WERI-Rb-1 (cell line): ENCODE measurements at regions not wholly inside any gene's neighbourhood (a gene's known extent, or its start where the extent isn't known, plus 50 kb on each side); places are given as distances from the start of the nearest gene placed in this dataset.

ENCODE experiments used
- DNase-seq: peaks from one replicate; pipeline ENCODE4 v3.0.0-alpha.2; 2020
- H3K27ac ChIP-seq: fragments of 250-450 bp; sonication (Bioruptor Pico); 2 replicates; pipeline ENCODE4 v1.5.1; 2020; ENCODE audit warnings: mild to moderate bottlenecking, moderate library complexity
- H3K27me3 ChIP-seq: fragments of 250-450 bp; sonication (Bioruptor Pico); 2 replicates; pipeline ENCODE4 v1.5.1; 2021; ENCODE audit warnings: mild to moderate bottlenecking, low read depth, moderate library complexity; ENCODE audit not compliant: insufficient read depth, severe bottlenecking
- H3K36me3 ChIP-seq: fragments of 250-450 bp; sonication (Bioruptor Pico); 2 replicates; pipeline ENCODE4 v1.5.1; 2020; ENCODE audit warnings: mild to moderate bottlenecking, moderate library complexity
- H3K4me3 ChIP-seq: 2 replicates; pipeline ENCODE4 v1.5.1; 2011; ENCODE audit warnings: low read depth, mild to moderate bottlenecking, control low read depth, low read length
- H3K9me3 ChIP-seq: fragments of 250-450 bp; sonication (Bioruptor Pico); 2 replicates; pipeline ENCODE4 v1.5.1; 2021; ENCODE audit warnings: mild to moderate bottlenecking, moderate library complexity; ENCODE audit not compliant: severe bottlenecking
- TF ChIP-seq, protein P1 (sequence below): IDR thresholded peaks from 2 replicates; pipeline ENCODE4 v1.5.1; 2011; ENCODE audit warnings: low read depth, mild to moderate bottlenecking, control low read depth, inconsistent platforms, low read length

DNA sequence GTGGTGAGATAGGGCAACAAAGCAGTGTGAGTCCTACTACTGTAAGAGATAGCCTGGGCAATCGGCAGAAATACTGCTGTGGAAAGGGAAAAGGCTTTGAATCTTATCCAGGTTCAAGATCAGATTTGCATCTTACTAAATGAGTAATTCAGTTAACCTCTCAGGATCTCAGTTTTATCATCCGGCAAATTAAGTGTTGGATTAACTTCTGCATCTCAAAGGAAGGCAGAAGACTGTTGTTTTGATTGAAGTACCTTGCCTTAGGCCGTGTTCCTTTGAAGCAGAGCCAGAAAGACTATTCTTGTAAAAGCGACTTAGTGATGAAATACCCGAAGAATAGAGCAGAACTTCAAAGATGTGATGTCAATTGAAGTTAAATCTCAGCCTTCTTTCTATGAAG lies 612.9 kb upstream of the USP24 start:
- H3K4me3 ChIP-seq: no peak overlapping the region
- TF ChIP-seq, protein P1, sequence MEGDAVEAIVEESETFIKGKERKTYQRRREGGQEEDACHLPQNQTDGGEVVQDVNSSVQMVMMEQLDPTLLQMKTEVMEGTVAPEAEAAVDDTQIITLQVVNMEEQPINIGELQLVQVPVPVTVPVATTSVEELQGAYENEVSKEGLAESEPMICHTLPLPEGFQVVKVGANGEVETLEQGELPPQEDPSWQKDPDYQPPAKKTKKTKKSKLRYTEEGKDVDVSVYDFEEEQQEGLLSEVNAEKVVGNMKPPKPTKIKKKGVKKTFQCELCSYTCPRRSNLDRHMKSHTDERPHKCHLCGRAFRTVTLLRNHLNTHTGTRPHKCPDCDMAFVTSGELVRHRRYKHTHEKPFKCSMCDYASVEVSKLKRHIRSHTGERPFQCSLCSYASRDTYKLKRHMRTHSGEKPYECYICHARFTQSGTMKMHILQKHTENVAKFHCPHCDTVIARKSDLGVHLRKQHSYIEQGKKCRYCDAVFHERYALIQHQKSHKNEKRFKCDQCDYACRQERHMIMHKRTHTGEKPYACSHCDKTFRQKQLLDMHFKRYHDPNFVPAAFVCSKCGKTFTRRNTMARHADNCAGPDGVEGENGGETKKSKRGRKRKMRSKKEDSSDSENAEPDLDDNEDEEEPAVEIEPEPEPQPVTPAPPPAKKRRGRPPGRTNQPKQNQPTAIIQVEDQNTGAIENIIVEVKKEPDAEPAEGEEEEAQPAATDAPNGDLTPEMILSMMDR: no peak
- no peak for DNase-seq
- H3K27me3 ChIP-seq: no peaks in the 10 kb centered on the region
- H3K36me3 ChIP-seq: no peaks in the 10 kb centered on the region
- no peaks in the 10 kb centered on the region for H3K9me3 ChIP-seq
- no peak overlapping the region for H3K27ac ChIP-seq

DNA sequence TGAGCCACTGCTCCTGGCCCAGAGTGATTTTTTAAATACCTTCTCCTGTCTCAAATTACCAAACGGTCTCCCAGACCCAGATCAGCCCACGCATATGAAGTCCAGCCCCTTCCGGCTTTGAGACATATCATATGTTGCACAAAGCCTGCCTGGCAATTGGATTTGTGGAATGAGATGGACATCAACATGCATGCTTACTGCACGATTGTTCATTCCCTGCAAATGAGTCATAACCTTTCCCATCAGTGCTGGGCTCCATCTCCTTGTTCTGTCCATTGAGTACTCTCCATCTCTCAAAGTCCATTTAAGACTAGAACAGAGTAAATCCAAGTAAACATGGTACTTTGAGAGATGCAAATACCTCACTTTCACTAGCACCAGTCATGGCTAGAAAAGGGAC lies 612.2 kb upstream of the USP24 start:
- H3K27ac ChIP-seq: no peak overlapping the region
- TF ChIP-seq, protein P1: no peak
- no peak for DNase-seq
- H3K36me3 ChIP-seq: no peaks in the 10 kb centered on the region
- no peaks in the 10 kb centered on the region for H3K9me3 ChIP-seq
- no peak overlapping the region for H3K4me3 ChIP-seq
- H3K27me3 ChIP-seq: no peaks in the 10 kb centered on the region

DNA sequence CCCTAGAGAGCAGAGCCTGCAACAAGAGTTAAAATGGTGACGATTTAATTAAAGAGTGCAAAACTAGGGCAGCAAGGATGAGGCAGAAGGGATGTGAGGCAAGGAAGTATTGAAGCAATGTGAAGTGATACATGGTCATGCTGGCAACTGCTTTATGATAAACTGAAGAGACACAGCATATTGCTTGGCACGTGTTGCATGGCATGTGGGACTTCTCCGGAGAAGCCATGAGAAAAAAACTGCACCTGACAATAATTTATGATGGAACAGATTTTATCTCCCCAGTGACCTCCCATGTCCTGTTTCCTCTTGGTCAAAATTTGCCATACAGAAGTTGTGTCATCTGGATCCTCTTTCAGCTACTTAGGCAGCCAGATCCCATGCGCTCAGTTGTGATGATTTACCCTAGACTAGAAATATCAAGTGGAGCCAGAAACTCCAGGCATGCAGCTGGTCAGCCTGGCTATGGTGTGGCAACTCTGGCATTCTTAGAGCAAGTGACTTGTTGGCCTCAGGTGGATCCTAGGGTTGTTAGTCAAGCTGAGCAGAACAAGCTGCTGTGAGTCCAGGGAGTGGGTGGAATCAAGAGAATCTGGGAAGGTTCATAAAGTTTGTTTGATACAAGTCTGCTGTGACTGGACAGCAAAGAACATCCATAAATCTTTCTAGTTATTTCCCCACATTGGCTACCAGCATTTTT lies 611.4 kb upstream of the USP24 start:
- no peaks in the 10 kb centered on the region for H3K36me3 ChIP-seq
- no peaks in the 10 kb centered on the region for H3K27me3 ChIP-seq
- no peak overlapping the region for H3K4me3 ChIP-seq
- no peak for DNase-seq
- H3K9me3 ChIP-seq: no peaks in the 10 kb centered on the region
- H3K27ac ChIP-seq: no peak overlapping the region
- TF ChIP-seq, protein P1: no peak

DNA sequence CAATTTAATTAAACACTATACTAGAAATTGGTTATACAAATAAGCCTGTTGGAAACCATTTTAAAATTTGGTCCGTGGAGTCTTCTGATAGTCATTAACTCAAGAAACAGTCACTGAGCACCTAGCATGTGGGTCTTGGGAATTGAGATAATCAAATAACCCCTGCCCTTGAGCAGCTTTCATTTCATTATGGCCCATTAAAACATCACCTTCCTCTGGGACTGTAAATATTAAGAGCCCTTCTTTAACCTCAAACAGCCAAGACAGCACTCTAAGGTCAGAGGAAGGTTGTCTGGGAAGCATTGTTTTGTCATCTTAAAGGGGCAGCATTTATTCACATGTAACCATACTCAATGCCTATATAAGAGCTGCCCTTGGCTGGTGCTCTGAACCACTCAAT lies 610.3 kb upstream of the USP24 start:
- DNase-seq: no peak
- Histone ChIP-seq H3K27me3 (no peaks in the 10 kb centered on the region), H3K4me3 (no peak overlapping the region), H3K9me3 (no peaks in the 10 kb centered on the region), H3K27ac (no peak overlapping the region), H3K36me3 (no peaks in the 10 kb centered on the region)
- TF ChIP-seq, protein P1: no peak

- TF ChIP-seq, protein P1: no peak
- Histone ChIP-seq H3K27me3 (no peaks in the 10 kb centered on the region), H3K27ac (no peak overlapping the region), H3K4me3 (no peak overlapping the region), H3K36me3 (no peaks in the 10 kb centered on the region), H3K9me3 (no peaks in the 10 kb centered on the region)
- DNase-seq: no peak
Measured at GRCh38 chr1:55824251-55824640, 609.1 kb upstream of the USP24 start.
